Right lobe of liver (tissue), 6 donors: ENCODE measurements at regions not wholly inside any gene's neighbourhood (a gene's known extent, or its start where the extent isn't known, plus 50 kb on each side); places are given as distances from the start of the nearest gene placed in this dataset.

Source experiments
- ATAC-seq, 4 donors: fragments of 200-7000 bp; cut with Tn5 transposase; one replicate each; pipeline ENCODE4 v1.9.1; 2020; ENCODE audit warnings: mild to moderate bottlenecking in 4 of 4, moderate library complexity in 4 of 4
- DNase-seq, 3 donors: peaks; one replicate each; pipeline ENCODE4 v3.0.0-alpha.2; 2020
- H3K27ac ChIP-seq, 3 donors: fragments of 200-600 bp; one replicate each; pipeline ENCODE4 v1.8.0; 2022
- H3K27me3 ChIP-seq, 2 donors: fragments of 200-600 bp; one replicate each; pipeline ENCODE4 v1.8.0; 2022
- H3K36me3 ChIP-seq, 4 donors: fragments of 200-600 bp; sonication (generic) in 1 of 4; one replicate each; pipeline versions ENCODE4 v1.5.1 to v1.8.0; 2017 to 2022; ENCODE audit warnings: control low read depth in 1 of 4
- H3K4me1 ChIP-seq, 4 donors: fragments of 200-600 bp; sonication (generic) in 1 of 4; one replicate each; pipeline versions ENCODE4 v1.5.1 to v1.8.0; 2017 to 2022; ENCODE audit warnings: control low read depth in 1 of 4
- H3K4me3 ChIP-seq, 3 donors: fragments of 200-600 bp; one replicate each; pipeline ENCODE4 v1.8.0; 2022
- H3K9me3 ChIP-seq, 4 donors: fragments of 200-600 bp; sonication (generic) in 1 of 4; one replicate each; pipeline versions ENCODE4 v1.5.1 to v1.8.0; 2017 to 2022; ENCODE audit warnings: control low read depth in 1 of 4
- CTCF ChIP-seq, 4 donors: fragments of 200-600 bp in 3 of 4; fragments of 450-650 bp in 1 of 4; IDR thresholded peaks; one replicate each; pipeline versions ENCODE4 v1.5.1 to v1.8.0; 2016 to 2022; ENCODE audit warnings: antibody characterized with exemption in 4 of 4, mild to moderate bottlenecking in 2 of 4
- POLR2A ChIP-seq: fragments of 450-650 bp; IDR thresholded peaks from one replicate; pipeline ENCODE4 v1.6.1; 2017; ENCODE audit warnings: antibody characterized with exemption, mild to moderate bottlenecking
- WGBS: methylation state at CpG from one replicate; pipeline ENCODE4 v1.1.6; 2018; ENCODE audit warnings: low coverage, low lambda C conversion rate; ENCODE audit not compliant: insufficient coverage; ENCODE audit errors: missing lambda C conversion rate; 5-methylcytosine and 5-hydroxymethylcytosine counted together
- intact Hi-C, 2 donors: fragments of 100-400 bp; cut with DNase I; formaldehyde crosslinking; loops; one replicate each; pipeline versions ENCODE4 v1.11.2 to v1.14.1; 2022
- donor health status: DM: no; HTN: yes; CAD: no.
- donor health status: DM: no; HTN: no; CAD: no.
- donor health status: DM: no; HTN: no; CAD: no.
- donor health status: DM: no; HTN: yes; CAD: no.
- donor health status: DM: no; HTN: yes; CAD: no.

- no peak overlapping the region for H3K4me3 ChIP-seq
- no peak for DNase-seq
- 76% methylated on average over 6 of the region's 6 CpGs for WGBS
- intact Hi-C loops: no loop called here
- H3K36me3 ChIP-seq: no peaks in the 10 kb centered on the region
- no peaks in the 10 kb centered on the region for H3K4me1 ChIP-seq
- no peaks in the 10 kb centered on the region for H3K9me3 ChIP-seq
- no peak overlapping the region for H3K27ac ChIP-seq
- TF ChIP-seq POLR2A: no peak
- no peak for ATAC-seq
- H3K27me3 ChIP-seq: no peaks in the 10 kb centered on the region
These were observed 340.1 kb upstream of the PLXNA2 start for GRCh38 chr1:208584167-208584755.

- ATAC-seq (no peak), DNase-seq (no peak)
- Histone ChIP-seq H3K4me3 (no peak overlapping the region), H3K36me3 (no peaks in the 10 kb centered on the region), H3K27ac (no peak overlapping the region), H3K27me3 (no peaks in the 10 kb centered on the region), H3K9me3 (no peaks in the 10 kb centered on the region), H3K4me1 (no peaks in the 10 kb centered on the region)
- WGBS: 71% methylated on average over 2 of the region's 2 CpGs
- intact Hi-C loops: no loop called here
- TF ChIP-seq POLR2A (no peak), CTCF (IDR thresholded peaks at IDR 0.05) (no peak)
These were observed 342.9 kb upstream of the PLXNA2 start for GRCh38 chr1:208587110-208587509.

GRCh38 chr1:208593306-208594006 is 349.3 kb upstream of the PLXNA2 start:
- TF ChIP-seq POLR2A: no peak
- no peak for TF ChIP-seq CTCF (IDR thresholded peaks at IDR 0.05)

GRCh38 chr1:208595236-208595635 is 351.1 kb upstream of the PLXNA2 start:
- Histone ChIP-seq H3K27ac (no peak overlapping the region), H3K4me1 (no peaks in the 10 kb centered on the region), H3K4me3 (no peak overlapping the region), H3K36me3 (no peaks in the 10 kb centered on the region), H3K27me3 (no peaks in the 10 kb centered on the region), H3K9me3 (no peaks in the 10 kb centered on the region)
- intact Hi-C loops: no loop called here
- ATAC-seq (no peak), DNase-seq (no peak)
- WGBS: 71% methylated on average over 3 of the region's 3 CpGs
- no peak for TF ChIP-seq CTCF (IDR thresholded peaks at IDR 0.05)

More at GRCh38 chr1:208593306-208594006, 349.3 kb upstream of the PLXNA2 start:
- no peak for ATAC-seq
- Histone ChIP-seq H3K9me3 (no peaks in the 10 kb centered on the region), H3K36me3 (no peaks in the 10 kb centered on the region), H3K4me1 (no peaks in the 10 kb centered on the region), H3K27me3 (no peaks in the 10 kb centered on the region), H3K4me3 (no peak overlapping the region), H3K27ac (no peak overlapping the region)
- WGBS: 72% methylated on average over 2 of the region's 2 CpGs
- intact Hi-C loops: no loop called here
- DNase-seq: no peak

GRCh38 chr1:208595745-208596144 is 351.6 kb upstream of the PLXNA2 start:
- H3K9me3 ChIP-seq: no peaks in the 10 kb centered on the region
- no peaks in the 10 kb centered on the region for H3K27me3 ChIP-seq
- H3K27ac ChIP-seq: no peak overlapping the region
- H3K4me1 ChIP-seq: no peaks in the 10 kb centered on the region
- H3K36me3 ChIP-seq: no peaks in the 10 kb centered on the region
- intact Hi-C loops: no loop called here
- TF ChIP-seq CTCF (IDR thresholded peaks at IDR 0.05) (no peak), POLR2A (no peak)
- DNase-seq (no peak), ATAC-seq (no peak)
- no peak overlapping the region for H3K4me3 ChIP-seq
- 81% methylated on average over 3 of the region's 4 CpGs for WGBS
